Cardiac fibroblast (primary cell): ENCODE measurements at regions not wholly inside any gene's neighbourhood (a gene's known extent, or its start where the extent isn't known, plus 50 kb on each side); places are given as distances from the start of the nearest gene placed in this dataset.

Experiments used
- DNase-seq, 2 donors: peaks; one replicate each; pipeline versions ENCODE4 v3.0.0 to v3.0.0-alpha.2; 2010; ENCODE audit warnings: low read depth in 2 of 2
- H3K4me3 ChIP-seq, 2 donors: replicated peaks in 1 of 2; 1 replicate in 1 of 2; 2 replicates in 1 of 2; pipeline ENCODE4 v1.5.1; 2011; ENCODE audit warnings: low read depth in 2 of 2, low read length in 2 of 2, mild to moderate bottlenecking in 2 of 2, moderate library complexity in 1 of 2
- CTCF ChIP-seq: IDR thresholded peaks from one replicate; pipeline ENCODE4 v1.5.1; 2011; ENCODE audit warnings: low read depth, mild to moderate bottlenecking, low read length, inconsistent platforms

GRCh38 chr10:14468023-14468441 lies 137.3 kb upstream of the FRMD4A start:
- no peak overlapping the region for H3K4me3 ChIP-seq
- no peak for TF ChIP-seq CTCF
- no peak for DNase-seq

- no peak overlapping the region for H3K4me3 ChIP-seq
- no peak for TF ChIP-seq CTCF
- DNase-seq = peak in 1 of 2 donors; percentile 52
Observed at GRCh38 chr10:14466257-14466656, 135.5 kb upstream of the FRMD4A start.

- TF ChIP-seq CTCF = no peak
- H3K4me3 ChIP-seq = no peak overlapping the region
- DNase-seq = no peak
Observed at GRCh38 chr10:14460447-14460846, 129.7 kb upstream of the FRMD4A start.

GRCh38 chr10:14459665-14460064 lies 128.9 kb upstream of the FRMD4A start:
- no peak for TF ChIP-seq CTCF
- DNase-seq = no peak
- H3K4me3 ChIP-seq = no peak overlapping the region

GRCh38 chr10:14456870-14457266 lies 126.1 kb upstream of the FRMD4A start:
- DNase-seq = no peak
- no peak for TF ChIP-seq CTCF
- no peak overlapping the region for H3K4me3 ChIP-seq

GRCh38 chr10:14456218-14456869 lies 125.6 kb upstream of the FRMD4A start:
- H3K4me3 ChIP-seq = no peak overlapping the region
- no peak for TF ChIP-seq CTCF
- DNase-seq = no peak

GRCh38 chr10:14454629-14455028 lies 123.9 kb upstream of the FRMD4A start:
- no peak for TF ChIP-seq CTCF
- H3K4me3 ChIP-seq = no peak overlapping the region
- no peak for DNase-seq
